ENCODE measurements at regions not wholly inside any gene's neighbourhood (a gene's known extent, or its start where the extent isn't known, plus 50 kb on each side); places are given as distances from the start of the nearest gene placed in this dataset.

- TF ChIP-seq EP300 (IDR thresholded peaks at IDR 0.05; ENCODE audit: low read depth in 2 of 2, low read length in 2 of 2) (no peak), EP300 (CRISPR knock-in tag; IDR thresholded peaks at IDR 0.05; ENCODE audit: borderline replicate concordance) (no peak), CTCF (CRISPR knock-in tag; IDR thresholded peaks at IDR 0.05) (no peak), ZNF562 (CRISPR knock-in tag; IDR thresholded peaks at IDR 0.05; ENCODE audit: borderline replicate concordance) (no peak), SCMH1 (CRISPR knock-in tag; IDR thresholded peaks at IDR 0.05; ENCODE audit: borderline replicate concordance) (no peak), HCFC1 (IDR thresholded peaks at IDR 0.05; ENCODE audit: low read depth, low read length) (no peak), ZNF549 (CRISPR knock-in tag; IDR thresholded peaks at IDR 0.05) (no peak), HDAC6 (IDR thresholded peaks at IDR 0.05; ENCODE audit: low read depth, low read length) (no peak), ZNF432 (CRISPR knock-in tag; IDR thresholded peaks at IDR 0.05; ENCODE audit: borderline replicate concordance) (no peak), NFIC (IDR thresholded peaks at IDR 0.05; ENCODE audit: low read length) (no peak), SKIL (CRISPR knock-in tag; IDR thresholded peaks at IDR 0.05; ENCODE audit: borderline replicate concordance) (no peak), RNF2 (conservative IDR thresholded peaks at IDR 0.05; ENCODE audit: low read depth) (no peak), DBP (CRISPR knock-in tag; IDR thresholded peaks at IDR 0.05; ENCODE audit: not compliant biosample characterization) (no peak), RBM22 (optimal IDR thresholded peaks at IDR 0.05; ENCODE audit: low read length) (no peak)
Measured at GRCh38 chr2:128791120-128791984, 472.7 kb upstream of the HS6ST1 start.
